GM23338 (cell line): ENCODE measurements at regions not wholly inside any gene's neighbourhood (a gene's known extent, or its start where the extent isn't known, plus 50 kb on each side); places are given as distances from the start of the nearest gene placed in this dataset.

ENCODE experiments used
- ATAC-seq: fragments of 200-7000 bp; cut with Tn5 transposase; 3 replicates; pipeline ENCODE4 v1.9.1; 2020
- DNase-seq: peaks from one replicate; pipeline ENCODE4 v3.0.0-alpha.2; 2015; ENCODE audit warnings: low spot score
- H2AFZ ChIP-seq: fragments of 200-600 bp; sonication (generic); 2 replicates; pipeline ENCODE4 v1.8.0; 2016; ENCODE audit warnings: antibody characterized with exemption, mild to moderate bottlenecking, moderate library complexity
- H3F3A ChIP-seq: fragments of 200-600 bp; sonication (generic); replicated peaks from 2 replicates; pipeline ENCODE4 v1.8.0; 2017; ENCODE audit warnings: antibody characterized with exemption, mixed run types, low read depth
- H3K27ac ChIP-seq: fragments of 200-600 bp; sonication (generic); 2 replicates; pipeline ENCODE4 v1.6.1; 2016; ENCODE audit warnings: low read depth
- H3K27me3 ChIP-seq: fragments of 200-600 bp; sonication (generic); 2 replicates; pipeline ENCODE4 v1.8.0; 2016; ENCODE audit warnings: mild to moderate bottlenecking, mixed run types, moderate library complexity; ENCODE audit not compliant: insufficient read depth
- H3K36me3 ChIP-seq: fragments of 200-600 bp; sonication (generic); 2 replicates; pipeline ENCODE4 v1.8.0; 2016; ENCODE audit warnings: mild to moderate bottlenecking; ENCODE audit not compliant: insufficient read depth
- H3K4me1 ChIP-seq: fragments of 200-600 bp; sonication (generic); 2 replicates; pipeline ENCODE4 v1.8.0; 2016; ENCODE audit warnings: mild to moderate bottlenecking, moderate library complexity; ENCODE audit not compliant: insufficient read depth
- H3K4me2 ChIP-seq: fragments of 200-600 bp; sonication (generic); 2 replicates; pipeline ENCODE4 v1.7.1; 2017; ENCODE audit warnings: mixed run types
- H3K4me3 ChIP-seq: fragments of 200-600 bp; sonication (generic); 2 replicates; pipeline ENCODE4 v1.6.1; 2016; ENCODE audit warnings: mixed run types
- H3K79me2 ChIP-seq: fragments of 200-600 bp; sonication (generic); replicated peaks from 2 replicates; pipeline ENCODE4 v1.8.0; 2017; ENCODE audit warnings: mild to moderate bottlenecking; ENCODE audit not compliant: insufficient read depth
- H3K9me2 ChIP-seq: fragments of 200-600 bp; sonication (generic); 2 replicates; pipeline ENCODE4 v1.8.0; 2017; ENCODE audit not compliant: insufficient read depth
- H4K20me1 ChIP-seq: fragments of 200-600 bp; sonication (generic); replicated peaks from 2 replicates; pipeline ENCODE4 v1.8.0; 2017; ENCODE audit warnings: mild to moderate bottlenecking; ENCODE audit not compliant: insufficient read depth
- H3K27ac Mint-ChIP-seq: 2 replicates; pipeline ENCODE4 v1.8.0; 2020; ENCODE audit warnings: inconsistent platforms, mild to moderate bottlenecking, moderate library complexity, mixed read lengths
- H3K27me3 Mint-ChIP-seq: 3 replicates; pipeline ENCODE4 v1.8.0; 2022; ENCODE audit warnings: low read depth, mild to moderate bottlenecking, moderate library complexity, mixed read lengths, inconsistent platforms; ENCODE audit not compliant: insufficient read depth, poor library complexity
- H3K36me3 Mint-ChIP-seq: 3 replicates; pipeline ENCODE4 v1.8.0; 2021; ENCODE audit warnings: low read depth, mild to moderate bottlenecking, inconsistent platforms, moderate library complexity, mixed read lengths
- H3K4me1 Mint-ChIP-seq: 3 replicates; pipeline ENCODE4 v1.8.0; 2020; ENCODE audit warnings: mild to moderate bottlenecking, inconsistent platforms, mixed read lengths
- H3K4me3 Mint-ChIP-seq: 3 replicates; pipeline ENCODE4 v1.8.0; 2021; ENCODE audit warnings: moderate library complexity, mild to moderate bottlenecking, inconsistent platforms, mixed read lengths
- H3K9me3 Mint-ChIP-seq: 3 replicates; pipeline ENCODE4 v1.8.0; 2020; ENCODE audit warnings: moderate library complexity, mild to moderate bottlenecking, inconsistent platforms, mixed read lengths
- CREB1 ChIP-seq: fragments of 250-450 bp; sonication (Bioruptor Pico); IDR thresholded peaks from 2 replicates; pipeline ENCODE4 v1.5.0; 2020; ENCODE audit warnings: low read depth, mild to moderate bottlenecking, moderate library complexity
- EZH2 ChIP-seq: fragments of 200-600 bp; sonication (generic); IDR thresholded peaks from one replicate; pipeline ENCODE4 v1.8.0; 2017; ENCODE audit warnings: antibody characterized with exemption, mild to moderate bottlenecking, low read depth; ENCODE audit not compliant: unreplicated experiment
- EZH2phosphoT487 ChIP-seq: fragments of 200-600 bp; sonication (generic); IDR thresholded peaks from one replicate; pipeline ENCODE4 v1.8.1; 2018; ENCODE audit warnings: antibody characterized with exemption; ENCODE audit not compliant: unreplicated experiment
- JUNB ChIP-seq: IDR thresholded peaks from one replicate; pipeline ENCODE4 v1.6.1; 2016; ENCODE audit warnings: antibody characterized with exemption; ENCODE audit not compliant: unreplicated experiment
- NANOG ChIP-seq: IDR thresholded peaks from 2 replicates; pipeline ENCODE4 v1.6.1; 2016; ENCODE audit warnings: antibody characterized with exemption, borderline replicate concordance
- POLR2AphosphoS5 ChIP-seq: IDR thresholded peaks from 2 replicates; pipeline ENCODE4 v1.6.1; 2016; ENCODE audit warnings: antibody characterized with exemption, low read depth
- STAT1 ChIP-seq: IDR thresholded peaks from one replicate; pipeline ENCODE4 v1.6.1; 2016; ENCODE audit warnings: antibody characterized with exemption; ENCODE audit not compliant: unreplicated experiment
- ZNF114 ChIP-seq: fragments of 250-450 bp; sonication (Bioruptor Pico); IDR thresholded peaks from 2 replicates; pipeline ENCODE4 v1.5.0; 2020; ENCODE audit warnings: mild to moderate bottlenecking, moderate library complexity
- ZNF331 ChIP-seq: fragments of 250-450 bp; sonication (Bioruptor Pico); IDR thresholded peaks from 2 replicates; pipeline ENCODE4 v1.5.0; 2020; ENCODE audit warnings: low read depth, mild to moderate bottlenecking, moderate library complexity
- TF ChIP-seq, protein P1 (sequence below): fragments of 250-450 bp; sonication (Bioruptor Pico); IDR thresholded peaks from 2 replicates; pipeline ENCODE4 v1.5.0; 2020; ENCODE audit warnings: mild to moderate bottlenecking, moderate library complexity
- TF ChIP-seq, protein P2 (sequence below): IDR thresholded peaks from one replicate; pipeline ENCODE4 v1.6.1; 2018; ENCODE audit warnings: antibody characterized with exemption; ENCODE audit not compliant: unreplicated experiment
- TF ChIP-seq, protein P3 (sequence below), 2 experiments: fragments of 200-600 bp in 1 of 2; sonication (generic) in 1 of 2; conservative IDR thresholded peaks; 2 replicates each; pipeline versions ENCODE4 v1.5.1 to v1.6.1; 2016 to 2017; ENCODE audit warnings: antibody characterized with exemption in 2 of 2, low read depth in 2 of 2, mild to moderate bottlenecking in 2 of 2, moderate library complexity in 1 of 2
- TF ChIP-seq, protein P4 (sequence below): IDR thresholded peaks from 2 replicates; pipeline ENCODE4 v1.6.1; 2016; ENCODE audit warnings: antibody characterized with exemption

DNA sequence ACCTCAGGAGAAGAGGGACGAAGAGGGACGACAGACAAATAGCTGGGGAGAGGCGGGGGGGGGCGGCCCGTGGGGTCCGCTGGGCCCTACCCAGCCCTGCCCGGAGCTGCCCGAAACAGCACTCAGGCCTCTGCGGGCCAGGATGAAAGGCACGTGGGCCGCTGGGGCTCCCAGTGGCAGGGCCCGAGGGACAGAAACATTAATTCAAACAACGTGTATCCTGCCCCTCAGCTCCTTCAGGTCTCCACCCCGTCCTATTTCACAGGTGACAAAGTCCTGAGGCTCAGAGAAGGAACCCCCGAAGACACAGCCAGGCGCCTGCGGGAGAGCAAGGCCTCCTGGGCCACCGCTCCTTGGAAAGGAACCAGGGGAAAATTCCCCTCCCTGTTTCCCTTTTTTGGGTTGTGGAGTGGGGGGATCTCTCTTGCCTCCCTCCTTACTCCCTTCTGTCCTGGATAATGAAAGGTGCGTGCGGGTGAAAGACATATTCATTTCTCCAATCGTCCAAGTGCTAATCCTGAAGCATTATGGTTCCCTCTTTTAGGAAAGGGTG, 93.3 kb downstream of the RNASET2 start:
- Mint-ChIP-seq H3K36me3 (peaks cover 9% of the 10 kb centered on the region), H3K4me1 (peaks cover 8% of the 10 kb centered on the region; the same call in 2 of the 3 replicates), H3K27me3 (peaks cover 12% of the 10 kb centered on the region), H3K9me3 (peaks cover 5% of the 10 kb centered on the region; the same call in 2 of the 3 replicates), H3K27ac (no peak overlapping the region), H3K4me3 (peak overlapping the region; percentile 90)
- Histone ChIP-seq H4K20me1 (no peaks in the 10 kb centered on the region; the same call in 1 of the 2 replicates), H3K36me3 (no peaks in the 10 kb centered on the region; the same call in 1 of the 2 replicates), H3K4me2 (peak overlapping the region; percentile 90), H3K27me3 (peaks cover 8% of the 10 kb centered on the region; the same call in 1 of the 2 replicates), H3K4me1 (peaks cover 19% of the 10 kb centered on the region), H3K27ac (peak overlapping the region; percentile 73; the same call in 1 of the 2 replicates), H3F3A (no peaks in the 10 kb centered on the region), H2AFZ (peak overlapping the region; percentile 96), H3K9me2 (0 out of 2 replicates have a peak, but pooled peaks cover 3% of the 10 kb centered on the region), H3K79me2 (0 out of 2 replicates have a peak, but pooled peaks cover 12% of the 10 kb centered on the region), H3K4me3 (peak overlapping the region; percentile 88)
- ATAC-seq (peak; percentile 63), DNase-seq (peak; percentile 57)
- TF ChIP-seq, protein P1, sequence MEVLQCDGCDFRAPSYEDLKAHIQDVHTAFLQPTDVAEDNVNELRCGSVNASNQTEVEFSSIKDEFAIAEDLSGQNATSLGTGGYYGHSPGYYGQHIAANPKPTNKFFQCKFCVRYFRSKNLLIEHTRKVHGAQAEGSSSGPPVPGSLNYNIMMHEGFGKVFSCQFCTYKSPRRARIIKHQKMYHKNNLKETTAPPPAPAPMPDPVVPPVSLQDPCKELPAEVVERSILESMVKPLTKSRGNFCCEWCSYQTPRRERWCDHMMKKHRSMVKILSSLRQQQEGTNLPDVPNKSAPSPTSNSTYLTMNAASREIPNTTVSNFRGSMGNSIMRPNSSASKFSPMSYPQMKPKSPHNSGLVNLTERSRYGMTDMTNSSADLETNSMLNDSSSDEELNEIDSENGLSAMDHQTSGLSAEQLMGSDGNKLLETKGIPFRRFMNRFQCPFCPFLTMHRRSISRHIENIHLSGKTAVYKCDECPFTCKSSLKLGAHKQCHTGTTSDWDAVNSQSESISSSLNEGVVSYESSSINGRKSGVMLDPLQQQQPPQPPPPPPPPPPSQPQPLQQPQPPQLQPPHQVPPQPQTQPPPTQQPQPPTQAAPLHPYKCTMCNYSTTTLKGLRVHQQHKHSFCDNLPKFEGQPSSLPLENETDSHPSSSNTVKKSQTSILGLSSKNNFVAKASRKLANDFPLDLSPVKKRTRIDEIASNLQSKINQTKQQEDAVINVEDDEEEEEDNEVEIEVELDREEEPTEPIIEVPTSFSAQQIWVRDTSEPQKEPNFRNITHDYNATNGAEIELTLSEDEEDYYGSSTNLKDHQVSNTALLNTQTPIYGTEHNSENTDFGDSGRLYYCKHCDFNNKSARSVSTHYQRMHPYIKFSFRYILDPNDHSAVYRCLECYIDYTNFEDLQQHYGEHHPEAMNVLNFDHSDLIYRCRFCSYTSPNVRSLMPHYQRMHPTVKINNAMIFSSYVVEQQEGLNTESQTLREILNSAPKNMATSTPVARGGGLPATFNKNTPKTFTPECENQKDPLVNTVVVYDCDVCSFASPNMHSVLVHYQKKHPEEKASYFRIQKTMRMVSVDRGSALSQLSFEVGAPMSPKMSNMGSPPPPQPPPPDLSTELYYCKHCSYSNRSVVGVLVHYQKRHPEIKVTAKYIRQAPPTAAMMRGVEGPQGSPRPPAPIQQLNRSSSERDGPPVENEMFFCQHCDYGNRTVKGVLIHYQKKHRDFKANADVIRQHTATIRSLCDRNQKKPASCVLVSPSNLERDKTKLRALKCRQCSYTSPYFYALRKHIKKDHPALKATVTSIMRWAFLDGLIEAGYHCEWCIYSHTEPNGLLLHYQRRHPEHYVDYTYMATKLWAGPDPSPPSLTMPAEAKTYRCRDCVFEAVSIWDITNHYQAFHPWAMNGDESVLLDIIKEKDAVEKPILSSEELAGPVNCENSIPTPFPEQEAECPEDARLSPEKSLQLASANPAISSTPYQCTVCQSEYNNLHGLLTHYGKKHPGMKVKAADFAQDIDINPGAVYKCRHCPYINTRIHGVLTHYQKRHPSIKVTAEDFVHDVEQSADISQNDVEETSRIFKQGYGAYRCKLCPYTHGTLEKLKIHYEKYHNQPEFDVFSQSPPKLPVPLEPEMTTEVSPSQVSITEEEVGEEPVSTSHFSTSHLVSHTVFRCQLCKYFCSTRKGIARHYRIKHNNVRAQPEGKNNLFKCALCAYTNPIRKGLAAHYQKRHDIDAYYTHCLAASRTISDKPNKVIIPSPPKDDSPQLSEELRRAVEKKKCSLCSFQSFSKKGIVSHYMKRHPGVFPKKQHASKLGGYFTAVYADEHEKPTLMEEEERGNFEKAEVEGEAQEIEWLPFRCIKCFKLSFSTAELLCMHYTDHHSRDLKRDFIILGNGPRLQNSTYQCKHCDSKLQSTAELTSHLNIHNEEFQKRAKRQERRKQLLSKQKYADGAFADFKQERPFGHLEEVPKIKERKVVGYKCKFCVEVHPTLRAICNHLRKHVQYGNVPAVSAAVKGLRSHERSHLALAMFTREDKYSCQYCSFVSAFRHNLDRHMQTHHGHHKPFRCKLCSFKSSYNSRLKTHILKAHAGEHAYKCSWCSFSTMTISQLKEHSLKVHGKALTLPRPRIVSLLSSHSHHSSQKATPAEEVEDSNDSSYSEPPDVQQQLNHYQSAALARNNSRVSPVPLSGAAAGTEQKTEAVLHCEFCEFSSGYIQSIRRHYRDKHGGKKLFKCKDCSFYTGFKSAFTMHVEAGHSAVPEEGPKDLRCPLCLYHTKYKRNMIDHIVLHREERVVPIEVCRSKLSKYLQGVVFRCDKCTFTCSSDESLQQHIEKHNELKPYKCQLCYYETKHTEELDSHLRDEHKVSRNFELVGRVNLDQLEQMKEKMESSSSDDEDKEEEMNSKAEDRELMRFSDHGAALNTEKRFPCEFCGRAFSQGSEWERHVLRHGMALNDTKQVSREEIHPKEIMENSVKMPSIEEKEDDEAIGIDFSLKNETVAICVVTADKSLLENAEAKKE (CRISPR knock-in tag) = no peak
- TF ChIP-seq STAT1 (no peak), EZH2phosphoT487 (no peak), JUNB (no peak), NANOG (no peak), ZNF331 (CRISPR knock-in tag) (no peak), ZNF114 (CRISPR knock-in tag) (no peak), EZH2 (no peak), CREB1 (CRISPR knock-in tag) (no peak), POLR2AphosphoS5 (no peak)
- TF ChIP-seq, protein P2, sequence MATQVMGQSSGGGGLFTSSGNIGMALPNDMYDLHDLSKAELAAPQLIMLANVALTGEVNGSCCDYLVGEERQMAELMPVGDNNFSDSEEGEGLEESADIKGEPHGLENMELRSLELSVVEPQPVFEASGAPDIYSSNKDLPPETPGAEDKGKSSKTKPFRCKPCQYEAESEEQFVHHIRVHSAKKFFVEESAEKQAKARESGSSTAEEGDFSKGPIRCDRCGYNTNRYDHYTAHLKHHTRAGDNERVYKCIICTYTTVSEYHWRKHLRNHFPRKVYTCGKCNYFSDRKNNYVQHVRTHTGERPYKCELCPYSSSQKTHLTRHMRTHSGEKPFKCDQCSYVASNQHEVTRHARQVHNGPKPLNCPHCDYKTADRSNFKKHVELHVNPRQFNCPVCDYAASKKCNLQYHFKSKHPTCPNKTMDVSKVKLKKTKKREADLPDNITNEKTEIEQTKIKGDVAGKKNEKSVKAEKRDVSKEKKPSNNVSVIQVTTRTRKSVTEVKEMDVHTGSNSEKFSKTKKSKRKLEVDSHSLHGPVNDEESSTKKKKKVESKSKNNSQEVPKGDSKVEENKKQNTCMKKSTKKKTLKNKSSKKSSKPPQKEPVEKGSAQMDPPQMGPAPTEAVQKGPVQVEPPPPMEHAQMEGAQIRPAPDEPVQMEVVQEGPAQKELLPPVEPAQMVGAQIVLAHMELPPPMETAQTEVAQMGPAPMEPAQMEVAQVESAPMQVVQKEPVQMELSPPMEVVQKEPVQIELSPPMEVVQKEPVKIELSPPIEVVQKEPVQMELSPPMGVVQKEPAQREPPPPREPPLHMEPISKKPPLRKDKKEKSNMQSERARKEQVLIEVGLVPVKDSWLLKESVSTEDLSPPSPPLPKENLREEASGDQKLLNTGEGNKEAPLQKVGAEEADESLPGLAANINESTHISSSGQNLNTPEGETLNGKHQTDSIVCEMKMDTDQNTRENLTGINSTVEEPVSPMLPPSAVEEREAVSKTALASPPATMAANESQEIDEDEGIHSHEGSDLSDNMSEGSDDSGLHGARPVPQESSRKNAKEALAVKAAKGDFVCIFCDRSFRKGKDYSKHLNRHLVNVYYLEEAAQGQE = no peak
- TF ChIP-seq, protein P3, sequence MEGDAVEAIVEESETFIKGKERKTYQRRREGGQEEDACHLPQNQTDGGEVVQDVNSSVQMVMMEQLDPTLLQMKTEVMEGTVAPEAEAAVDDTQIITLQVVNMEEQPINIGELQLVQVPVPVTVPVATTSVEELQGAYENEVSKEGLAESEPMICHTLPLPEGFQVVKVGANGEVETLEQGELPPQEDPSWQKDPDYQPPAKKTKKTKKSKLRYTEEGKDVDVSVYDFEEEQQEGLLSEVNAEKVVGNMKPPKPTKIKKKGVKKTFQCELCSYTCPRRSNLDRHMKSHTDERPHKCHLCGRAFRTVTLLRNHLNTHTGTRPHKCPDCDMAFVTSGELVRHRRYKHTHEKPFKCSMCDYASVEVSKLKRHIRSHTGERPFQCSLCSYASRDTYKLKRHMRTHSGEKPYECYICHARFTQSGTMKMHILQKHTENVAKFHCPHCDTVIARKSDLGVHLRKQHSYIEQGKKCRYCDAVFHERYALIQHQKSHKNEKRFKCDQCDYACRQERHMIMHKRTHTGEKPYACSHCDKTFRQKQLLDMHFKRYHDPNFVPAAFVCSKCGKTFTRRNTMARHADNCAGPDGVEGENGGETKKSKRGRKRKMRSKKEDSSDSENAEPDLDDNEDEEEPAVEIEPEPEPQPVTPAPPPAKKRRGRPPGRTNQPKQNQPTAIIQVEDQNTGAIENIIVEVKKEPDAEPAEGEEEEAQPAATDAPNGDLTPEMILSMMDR (conservative IDR thresholded peaks at IDR 0.05; ENCODE audit: low read depth in 2 of 2) = no peak
- TF ChIP-seq, protein P4, sequence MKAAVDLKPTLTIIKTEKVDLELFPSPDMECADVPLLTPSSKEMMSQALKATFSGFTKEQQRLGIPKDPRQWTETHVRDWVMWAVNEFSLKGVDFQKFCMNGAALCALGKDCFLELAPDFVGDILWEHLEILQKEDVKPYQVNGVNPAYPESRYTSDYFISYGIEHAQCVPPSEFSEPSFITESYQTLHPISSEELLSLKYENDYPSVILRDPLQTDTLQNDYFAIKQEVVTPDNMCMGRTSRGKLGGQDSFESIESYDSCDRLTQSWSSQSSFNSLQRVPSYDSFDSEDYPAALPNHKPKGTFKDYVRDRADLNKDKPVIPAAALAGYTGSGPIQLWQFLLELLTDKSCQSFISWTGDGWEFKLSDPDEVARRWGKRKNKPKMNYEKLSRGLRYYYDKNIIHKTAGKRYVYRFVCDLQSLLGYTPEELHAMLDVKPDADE = no peak
